Cardiac muscle cell (in vitro differentiated cells and primary cell): ENCODE measurements at regions not wholly inside any gene's neighbourhood (a gene's known extent, or its start where the extent isn't known, plus 50 kb on each side); places are given as distances from the start of the nearest gene placed in this dataset.

Experiments used
- DNase-seq, 2 donors: peaks; one replicate each; pipeline versions ENCODE4 v3.0.0 to v3.0.0-alpha.2; 2010 to 2017; ENCODE audit warnings: low read depth in 1 of 2, low spot score in 1 of 2
- H3K27ac ChIP-seq: fragments of 200-600 bp; sonication (generic); 2 replicates; pipeline ENCODE4 v1.5.1; 2016
- H3K27me3 ChIP-seq: fragments of 200-600 bp; sonication (generic); 2 replicates; pipeline ENCODE4 v1.6.0; 2016; ENCODE audit warnings: control low read depth
- H3K36me3 ChIP-seq: fragments of 200-600 bp; sonication (generic); 2 replicates; pipeline ENCODE4 v1.5.1; 2016; ENCODE audit warnings: control low read depth
- H3K4me1 ChIP-seq: fragments of 200-600 bp; sonication (generic); 2 replicates; pipeline ENCODE4 v1.8.1; 2017; ENCODE audit warnings: low read depth, mild to moderate bottlenecking, mixed run types
- H3K4me3 ChIP-seq: fragments of 200-600 bp; sonication (generic); 2 replicates; pipeline ENCODE4 v1.5.1; 2016; ENCODE audit warnings: mild to moderate bottlenecking
- H3K9me3 ChIP-seq: fragments of 200-600 bp; sonication (generic); 2 replicates; pipeline ENCODE4 v1.5.1; 2017; ENCODE audit warnings: low read depth, mild to moderate bottlenecking, control low read depth
- CTCF ChIP-seq: IDR thresholded peaks from 2 replicates; pipeline ENCODE4 v1.5.1; 2012; ENCODE audit warnings: low read depth, mild to moderate bottlenecking, low read length

- H3K36me3 ChIP-seq: no peaks in the 10 kb centered on the region
- no peaks in the 10 kb centered on the region for H3K9me3 ChIP-seq
- no peak for DNase-seq
- no peak overlapping the region for H3K27ac ChIP-seq
- TF ChIP-seq CTCF: no peak
- H3K4me1 ChIP-seq: no peaks in the 10 kb centered on the region
- H3K4me3 ChIP-seq: no peak overlapping the region
- no peaks in the 10 kb centered on the region for H3K27me3 ChIP-seq
Observed at GRCh38 chr21:17712887-17713286, 100.2 kb upstream of the BTG3 start.

GRCh38 chr21:17711896-17712295, 99.2 kb upstream of the BTG3 start:
- H3K9me3 ChIP-seq: no peaks in the 10 kb centered on the region
- H3K27me3 ChIP-seq: no peaks in the 10 kb centered on the region
- H3K4me3 ChIP-seq: no peak overlapping the region
- no peak for TF ChIP-seq CTCF
- H3K4me1 ChIP-seq: no peaks in the 10 kb centered on the region
- H3K36me3 ChIP-seq: no peaks in the 10 kb centered on the region
- no peak overlapping the region for H3K27ac ChIP-seq
- no peak for DNase-seq

- no peaks in the 10 kb centered on the region for H3K4me1 ChIP-seq
- no peak for TF ChIP-seq CTCF
- no peaks in the 10 kb centered on the region for H3K27me3 ChIP-seq
- no peak overlapping the region for H3K27ac ChIP-seq
- no peak for DNase-seq
- no peaks in the 10 kb centered on the region for H3K9me3 ChIP-seq
- H3K36me3 ChIP-seq: no peaks in the 10 kb centered on the region
- no peak overlapping the region for H3K4me3 ChIP-seq
Observed at GRCh38 chr21:17709266-17709611, 96.5 kb upstream of the BTG3 start.

- Histone ChIP-seq H3K4me1 (no peaks in the 10 kb centered on the region), H3K9me3 (no peaks in the 10 kb centered on the region), H3K27ac (no peak overlapping the region), H3K36me3 (no peaks in the 10 kb centered on the region), H3K4me3 (no peak overlapping the region), H3K27me3 (no peaks in the 10 kb centered on the region)
- no peak for DNase-seq
- no peak for TF ChIP-seq CTCF
Observed at GRCh38 chr21:17708522-17709265, 96.0 kb upstream of the BTG3 start.

- Histone ChIP-seq H3K9me3 (peaks cover 3% of the 10 kb centered on the region), H3K27ac (no peak overlapping the region), H3K4me3 (no peak overlapping the region), H3K36me3 (no peaks in the 10 kb centered on the region), H3K4me1 (no peaks in the 10 kb centered on the region), H3K27me3 (no peaks in the 10 kb centered on the region)
- TF ChIP-seq CTCF: no peak
- no peak for DNase-seq
Observed at GRCh38 chr21:17699524-17700189, 87.0 kb upstream of the BTG3 start.
